Heart right ventricle (tissue), 16 donors: ENCODE measurements at regions not wholly inside any gene's neighbourhood (a gene's known extent, or its start where the extent isn't known, plus 50 kb on each side); places are given as distances from the start of the nearest gene placed in this dataset.

Source experiments
- ATAC-seq, 8 donors: fragments of 200-7000 bp; cut with Tn5 transposase; one replicate each; pipeline ENCODE4 v1.9.1; 2020; ENCODE audit warnings: mild to moderate bottlenecking in 8 of 8, moderate library complexity in 8 of 8, moderate number of reproducible peaks in 1 of 8
- DNase-seq, 2 donors: peaks; one replicate each; pipeline ENCODE4 v3.0.0-alpha.2; 2020
- H3K27ac ChIP-seq, 10 donors: fragments of 200-600 bp; sonication (generic) in 2 of 10; one replicate each; pipeline versions ENCODE4 v1.5.0 to v1.8.0; 2020 to 2022; ENCODE audit warnings: mild to moderate bottlenecking in 3 of 10
- H3K27me3 ChIP-seq, 7 donors: fragments of 200-600 bp; one replicate each; pipeline ENCODE4 v1.8.0; 2021 to 2022; ENCODE audit warnings: mild to moderate bottlenecking in 2 of 7
- H3K36me3 ChIP-seq, 9 donors: fragments of 200-600 bp; sonication (generic) in 1 of 9; one replicate each; pipeline versions ENCODE4 v1.5.0 to v1.8.0; 2020 to 2022; ENCODE audit warnings: mild to moderate bottlenecking in 2 of 9
- H3K4me1 ChIP-seq, 9 donors: fragments of 200-600 bp; sonication (generic) in 1 of 9; one replicate each; pipeline versions ENCODE4 v1.5.0 to v1.8.0; 2020 to 2022; ENCODE audit warnings: mild to moderate bottlenecking in 4 of 9
- H3K4me3 ChIP-seq, 10 donors: fragments of 200-600 bp; sonication (generic) in 2 of 10; one replicate each; pipeline versions ENCODE4 v1.5.0 to v1.8.0; 2020 to 2022; ENCODE audit warnings: mild to moderate bottlenecking in 7 of 10, moderate library complexity in 2 of 10
- H3K9me3 ChIP-seq, 11 donors: fragments of 200-600 bp in 10 of 11; sonication (generic) in 2 of 11; one replicate each; pipeline versions ENCODE4 v1.5.0 to v1.8.0; 2013 to 2022; ENCODE audit warnings: mild to moderate bottlenecking in 2 of 11, control low read depth in 1 of 11, moderate library complexity in 1 of 11
- CTCF ChIP-seq, 9 donors: fragments of 200-600 bp; sonication (generic) in 2 of 9; IDR thresholded peaks; one replicate each; pipeline versions ENCODE4 v1.5.0 to v1.8.0; 2021 to 2022; ENCODE audit warnings: antibody characterized with exemption in 9 of 9, mild to moderate bottlenecking in 5 of 9, moderate library complexity in 1 of 9
- WGBS, 2 donors: extraction: QIAGEN DNeasy Blood & Tissue Kit; methylation state at CpG; one replicate each; pipeline ENCODE4 v1.1.7; 2013; ENCODE audit warnings: inconsistent platforms in 1 of 2; 5-methylcytosine and 5-hydroxymethylcytosine counted together
- intact Hi-C, 10 donors: fragments of 100-400 bp; cut with DNase I; formaldehyde crosslinking; loops; one replicate each; pipeline versions ENCODE4 v1.11.1 to v1.14.2; 2022
- donor health status: Arrhythmogenic right ventricular cardiomyopathy.
- donor health status: ischemic (EF 13 %, LVEDD 7.1; RV severe dilation, severe dysfunction).
- donor health status: healthy with polysubstance abuse.
- donor health status: DM: no; HTN: yes; CAD: no.
- donor health status: DM: no; HTN: no; CAD: no.
- donor health status: ischemic (EF 25% LVEDD 6.9; RV normal size, moderate dysfunction).
- donor health status: ischemic (EF 25% LVEDD 5.7; RV mildly dilated, moderate dysfunction).
- donor health status: healthy.
- donor health status: DM: yes; HTN: yes; CAD: no.
- donor health status: Ischemic cardiomyopathy.
- donor health status: ischemic (EF 35%, LVEDD 5.7; RV mildly dilated, moderate dysfunction).
- donor health status: nonischemic (EF 11% LVEDD 7.7; RV severe dilation, severe dysfunction).
- donor health status: DM: yes; HTN: yes; CAD: no.
- donor health status: PGD.
- donor health status: ischemic (EF 29% LVEDD 5.4; RV normal size, mild dysfunction).
- donor health status: nonischemic (EF 23%, LVEDD 6.1; RV moderate dilation, normal function).

- no peak for TF ChIP-seq CTCF (IDR thresholded peaks at IDR 0.05)
Measured at GRCh38 chr18:75546964-75547363, 119.5 kb upstream of the SMIM21 start.

GRCh38 chr18:75545189-75545588 is 117.7 kb upstream of the SMIM21 start:
- no peak overlapping the region for H3K27ac ChIP-seq
- no peaks in the 10 kb centered on the region for H3K4me1 ChIP-seq
- intact Hi-C loops = no loop called here
- peaks cover 0 to 18% (median 5%) of the 10 kb centered on the region in 7 donors for H3K27me3 ChIP-seq
- no peak for ATAC-seq
- H3K4me3 ChIP-seq = no peak overlapping the region
- no peak for TF ChIP-seq CTCF (IDR thresholded peaks at IDR 0.05)
- no peaks in the 10 kb centered on the region for H3K9me3 ChIP-seq
- H3K36me3 ChIP-seq = no peaks in the 10 kb centered on the region
- 69 to 70% methylated on average over 6 of the region's 6 CpGs for WGBS, 2 donors
- no peak for DNase-seq

More at GRCh38 chr18:75546964-75547363, 119.5 kb upstream of the SMIM21 start:
- ATAC-seq (no peak), DNase-seq (no peak)
- Histone ChIP-seq H3K27ac (no peak overlapping the region), H3K4me3 (no peak overlapping the region), H3K4me1 (no peaks in the 10 kb centered on the region), H3K9me3 (no peaks in the 10 kb centered on the region), H3K27me3 (peaks cover 0 to 21% (median 5%) of the 10 kb centered on the region in 7 donors), H3K36me3 (no peaks in the 10 kb centered on the region)
- intact Hi-C loops = no loop called here
- 80 to 84% methylated on average over 7 of the region's 7 CpGs for WGBS, 2 donors

- TF ChIP-seq CTCF (IDR thresholded peaks at IDR 0.05) = no peak
- intact Hi-C loops = no loop called here
- Histone ChIP-seq H3K36me3 (no peaks in the 10 kb centered on the region), H3K4me3 (no peak overlapping the region), H3K4me1 (no peaks in the 10 kb centered on the region), H3K27ac (no peak overlapping the region), H3K9me3 (no peaks in the 10 kb centered on the region), H3K27me3 (peaks cover 0 to 20% (median 5%) of the 10 kb centered on the region in 7 donors)
- no peak for ATAC-seq
- DNase-seq = no peak
- WGBS, 2 donors = 63 to 73% methylated on average over 5 of the region's 5 CpGs
Measured at GRCh38 chr18:75544496-75544895, 117.0 kb upstream of the SMIM21 start.

- Histone ChIP-seq H3K27me3 (peaks cover 0 to 22% (median 5%) of the 10 kb centered on the region in 7 donors), H3K27ac (no peak overlapping the region), H3K36me3 (no peaks in the 10 kb centered on the region), H3K9me3 (no peaks in the 10 kb centered on the region), H3K4me1 (no peaks in the 10 kb centered on the region), H3K4me3 (no peak overlapping the region)
- no peak for DNase-seq
- no peak for ATAC-seq
- intact Hi-C loops = no loop called here
- no peak for TF ChIP-seq CTCF (IDR thresholded peaks at IDR 0.05)
- WGBS, 2 donors = 80 to 87% methylated on average over 10 of the region's 10 CpGs
Measured at GRCh38 chr18:75544051-75544481, 116.6 kb upstream of the SMIM21 start.
